ENCODE measurements at regions not wholly inside any gene's neighbourhood (a gene's known extent, or its start where the extent isn't known, plus 50 kb on each side); places are given as distances from the start of the nearest gene placed in this dataset.

GRCh38 chr6:167548451-167548850, 223.6 kb downstream of the TTLL2 start:
- TF ChIP-seq CTCF (IDR thresholded peaks at IDR 0.05), result no peak
- TF ChIP-seq POLR2A (IDR thresholded peaks at IDR 0.05), result no peak
- no peak for TF ChIP-seq EP300 (IDR thresholded peaks at IDR 0.05)

All from tibial nerve (tissue), 4 donors.